Colonic mucosa (tissue), 4 donors: ENCODE measurements at regions not wholly inside any gene's neighbourhood (a gene's known extent, or its start where the extent isn't known, plus 50 kb on each side); places are given as distances from the start of the nearest gene placed in this dataset.

Source experiments
- DNase-seq: peaks from one replicate; pipeline ENCODE4 v3.0.0-alpha.2; 2020
- H3K27ac ChIP-seq: fragments of 200-600 bp; one replicate; pipeline ENCODE4 v1.8.0; 2021
- H3K27me3 ChIP-seq: fragments of 200-600 bp; one replicate; pipeline ENCODE4 v1.8.0; 2021
- H3K36me3 ChIP-seq: fragments of 200-600 bp; one replicate; pipeline ENCODE4 v1.8.0; 2021
- H3K4me1 ChIP-seq: fragments of 200-600 bp; one replicate; pipeline ENCODE4 v1.8.0; 2021; ENCODE audit warnings: mild to moderate bottlenecking
- H3K4me3 ChIP-seq: fragments of 200-600 bp; one replicate; pipeline ENCODE4 v1.8.0; 2021
- H3K9ac ChIP-seq, 2 donors: one replicate each; pipeline ENCODE4 v1.7.0; 2013; ENCODE audit warnings: control low read depth in 2 of 2, low read depth in 2 of 2, low read length in 2 of 2
- H3K9me3 ChIP-seq: fragments of 200-600 bp; one replicate; pipeline ENCODE4 v1.8.0; 2021
- intact Hi-C: fragments of 100-400 bp; cut with DNase I; formaldehyde crosslinking; loops from one replicate; pipeline ENCODE4 v1.14.1; 2022
- TF ChIP-seq, protein P1 (sequence below): fragments of 200-600 bp; IDR thresholded peaks from one replicate; pipeline ENCODE4 v1.8.0; 2022; ENCODE audit warnings: antibody characterized with exemption, mild to moderate bottlenecking
- donor health status: healthy.
- donor health status: DM: no; HTN: no; CAD: no.
- donor health status: DM: no; HTN: no; CAD: no.

DNA sequence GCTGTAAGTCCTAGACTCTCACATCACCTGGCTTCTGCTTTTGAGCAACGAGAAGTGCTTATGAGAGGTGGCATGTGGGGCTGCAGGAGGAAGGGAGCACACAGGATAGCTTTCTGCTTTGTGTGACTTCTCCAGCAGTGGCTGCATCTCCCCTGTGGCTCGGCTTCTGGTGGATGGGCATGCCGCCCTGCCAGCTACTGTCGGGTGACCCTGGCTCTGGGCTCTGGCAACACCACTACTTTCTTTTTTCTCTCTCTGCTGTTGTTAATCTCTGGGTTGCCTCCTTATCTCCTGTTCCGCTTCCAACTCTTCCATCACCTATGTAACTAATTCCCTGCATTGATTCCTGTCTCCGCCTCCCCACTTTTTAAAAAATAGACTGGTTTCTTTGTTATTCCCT is 209.1 kb upstream of the DAAM1 start:
- no peaks in the 10 kb centered on the region for H3K27me3 ChIP-seq
- no peaks in the 10 kb centered on the region for H3K9me3 ChIP-seq
- no peaks in the 10 kb centered on the region for H3K4me1 ChIP-seq
- DNase-seq: no peak
- TF ChIP-seq, protein P1, sequence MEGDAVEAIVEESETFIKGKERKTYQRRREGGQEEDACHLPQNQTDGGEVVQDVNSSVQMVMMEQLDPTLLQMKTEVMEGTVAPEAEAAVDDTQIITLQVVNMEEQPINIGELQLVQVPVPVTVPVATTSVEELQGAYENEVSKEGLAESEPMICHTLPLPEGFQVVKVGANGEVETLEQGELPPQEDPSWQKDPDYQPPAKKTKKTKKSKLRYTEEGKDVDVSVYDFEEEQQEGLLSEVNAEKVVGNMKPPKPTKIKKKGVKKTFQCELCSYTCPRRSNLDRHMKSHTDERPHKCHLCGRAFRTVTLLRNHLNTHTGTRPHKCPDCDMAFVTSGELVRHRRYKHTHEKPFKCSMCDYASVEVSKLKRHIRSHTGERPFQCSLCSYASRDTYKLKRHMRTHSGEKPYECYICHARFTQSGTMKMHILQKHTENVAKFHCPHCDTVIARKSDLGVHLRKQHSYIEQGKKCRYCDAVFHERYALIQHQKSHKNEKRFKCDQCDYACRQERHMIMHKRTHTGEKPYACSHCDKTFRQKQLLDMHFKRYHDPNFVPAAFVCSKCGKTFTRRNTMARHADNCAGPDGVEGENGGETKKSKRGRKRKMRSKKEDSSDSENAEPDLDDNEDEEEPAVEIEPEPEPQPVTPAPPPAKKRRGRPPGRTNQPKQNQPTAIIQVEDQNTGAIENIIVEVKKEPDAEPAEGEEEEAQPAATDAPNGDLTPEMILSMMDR: no peak
- no peak overlapping the region for H3K9ac ChIP-seq
- H3K36me3 ChIP-seq: no peaks in the 10 kb centered on the region
- H3K4me3 ChIP-seq: no peak overlapping the region
- intact Hi-C loops: no loop called here
- H3K27ac ChIP-seq: no peak overlapping the region

DNA sequence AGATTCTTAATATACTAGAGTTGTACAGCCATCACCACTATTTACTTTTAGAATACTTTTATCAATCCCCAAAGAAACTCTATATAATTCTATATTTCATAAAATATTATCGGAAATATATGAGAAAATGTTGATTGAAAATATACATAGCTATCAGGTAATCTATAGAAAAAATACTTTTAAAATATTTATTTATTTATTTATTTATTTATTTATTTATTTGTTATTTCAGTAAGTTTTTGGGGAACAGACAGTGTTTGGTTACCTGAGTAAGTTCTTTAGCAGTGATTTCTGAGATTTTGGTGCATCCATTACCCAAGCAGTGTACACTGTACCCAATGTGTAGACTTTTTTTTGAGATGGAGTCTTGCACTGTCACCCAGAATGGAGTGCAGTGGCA is 206.6 kb upstream of the DAAM1 start:
- Histone ChIP-seq H3K4me1 (no peaks in the 10 kb centered on the region), H3K9me3 (no peaks in the 10 kb centered on the region), H3K9ac (no peak overlapping the region), H3K27ac (no peak overlapping the region), H3K36me3 (no peaks in the 10 kb centered on the region), H3K4me3 (no peak overlapping the region), H3K27me3 (no peaks in the 10 kb centered on the region)
- DNase-seq: no peak
- intact Hi-C loops: no loop called here
- TF ChIP-seq, protein P1: no peak

DNA sequence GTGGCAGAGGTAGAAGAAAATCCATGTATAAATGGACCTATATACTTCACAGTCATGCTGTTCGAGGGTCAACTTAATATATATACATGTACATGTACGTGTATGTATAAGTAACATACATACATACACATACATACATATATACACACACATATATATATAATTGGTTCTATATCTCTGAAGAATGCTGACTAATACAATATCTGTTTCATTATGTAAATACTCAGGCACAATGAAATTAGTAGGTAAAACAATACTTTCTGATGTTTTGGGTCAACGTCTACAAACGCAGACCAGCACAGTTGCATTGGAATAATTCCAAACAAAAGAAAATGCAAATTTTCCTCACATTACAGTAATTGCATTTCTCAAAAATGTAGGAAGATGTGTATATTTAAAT is 202.7 kb upstream of the DAAM1 start:
- H3K9me3 ChIP-seq: no peaks in the 10 kb centered on the region
- no peaks in the 10 kb centered on the region for H3K4me1 ChIP-seq
- H3K27ac ChIP-seq: no peak overlapping the region
- intact Hi-C loops: no loop called here
- TF ChIP-seq, protein P1: no peak
- no peak for DNase-seq
- no peaks in the 10 kb centered on the region for H3K27me3 ChIP-seq
- H3K4me3 ChIP-seq: no peak overlapping the region
- no peaks in the 10 kb centered on the region for H3K36me3 ChIP-seq
- H3K9ac ChIP-seq: no peak overlapping the region

DNA sequence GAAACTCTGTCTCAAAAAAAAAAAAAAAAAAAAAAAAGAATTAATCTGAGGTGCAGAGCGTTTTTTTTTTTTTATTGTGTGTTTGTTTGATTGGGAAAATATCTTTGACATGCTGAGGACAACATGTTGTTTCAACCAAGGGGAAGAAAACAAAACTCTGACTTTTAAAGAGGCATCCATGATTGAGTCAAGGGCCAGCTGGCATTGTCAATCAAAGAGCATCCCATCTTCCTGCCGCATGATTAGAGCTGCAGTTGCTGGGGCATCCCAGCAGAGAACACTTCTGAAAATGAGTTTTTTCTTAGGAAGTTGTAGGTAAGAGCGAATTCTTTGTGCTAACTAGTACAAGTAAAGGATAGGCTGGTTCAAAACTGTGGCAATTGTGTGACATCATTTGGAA is 200.9 kb upstream of the DAAM1 start:
- H3K9me3 ChIP-seq: no peaks in the 10 kb centered on the region
- intact Hi-C loops: no loop called here
- H3K27ac ChIP-seq: no peak overlapping the region
- no peaks in the 10 kb centered on the region for H3K27me3 ChIP-seq
- no peak for DNase-seq
- no peaks in the 10 kb centered on the region for H3K36me3 ChIP-seq
- H3K4me3 ChIP-seq: no peak overlapping the region
- no peaks in the 10 kb centered on the region for H3K4me1 ChIP-seq
- TF ChIP-seq, protein P1: no peak
- no peak overlapping the region for H3K9ac ChIP-seq

DNA sequence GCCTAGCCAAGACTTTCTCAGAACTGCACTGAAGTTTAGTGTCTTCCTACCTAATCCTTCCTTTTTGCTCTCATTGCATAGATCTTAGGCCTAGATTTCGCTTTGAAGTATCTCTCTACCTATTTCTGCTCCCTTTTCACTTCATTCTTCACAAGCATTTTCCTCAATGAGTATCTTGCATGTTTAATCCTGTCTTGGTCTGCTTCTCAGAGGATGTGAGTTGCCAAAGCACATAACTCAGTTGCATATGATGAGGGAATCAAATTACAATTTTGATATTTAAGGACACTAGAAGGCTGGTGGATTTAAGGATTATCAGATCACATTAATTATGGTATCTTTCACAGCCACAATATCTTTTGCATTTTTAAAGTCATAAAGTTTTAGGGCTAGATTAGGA is 195.5 kb upstream of the DAAM1 start:
- TF ChIP-seq, protein P1: no peak
- no peaks in the 10 kb centered on the region for H3K9me3 ChIP-seq

DNA sequence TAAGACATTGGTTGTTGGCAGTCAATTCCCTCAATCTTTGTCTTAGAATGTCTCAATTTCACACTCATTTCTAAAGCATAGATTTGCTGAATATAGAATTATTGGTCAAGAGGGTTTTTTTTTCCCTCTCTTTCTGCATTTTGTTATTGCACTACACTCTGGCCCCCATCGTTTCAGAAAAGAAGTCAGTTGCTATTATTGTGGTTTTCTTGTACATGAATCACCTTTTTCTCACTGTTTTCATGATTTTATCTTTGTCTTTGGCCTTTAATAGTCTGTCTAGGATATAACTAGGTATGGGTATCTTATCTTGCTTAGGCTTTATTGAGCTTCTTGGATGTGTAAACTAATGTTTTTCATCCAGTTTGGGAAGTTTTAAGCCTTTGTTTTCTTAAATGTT is 194.3 kb upstream of the DAAM1 start:
- Histone ChIP-seq H3K36me3 (no peaks in the 10 kb centered on the region), H3K27me3 (no peaks in the 10 kb centered on the region), H3K9me3 (no peaks in the 10 kb centered on the region), H3K4me3 (no peak overlapping the region), H3K9ac (no peak overlapping the region), H3K4me1 (no peaks in the 10 kb centered on the region), H3K27ac (no peak overlapping the region)
- intact Hi-C loops: no loop called here
- TF ChIP-seq, protein P1: no peak
- no peak for DNase-seq

More for the DNA sequence above, 195.5 kb upstream of the DAAM1 start:
- Histone ChIP-seq H3K4me1 (no peaks in the 10 kb centered on the region), H3K27ac (no peak overlapping the region), H3K4me3 (no peak overlapping the region), H3K9ac (no peak overlapping the region), H3K27me3 (no peaks in the 10 kb centered on the region), H3K36me3 (no peaks in the 10 kb centered on the region)
- intact Hi-C loops: no loop called here
- DNase-seq: no peak
